Mucosa of descending colon (tissue), 3 donors: ENCODE measurements at regions not wholly inside any gene's neighbourhood (a gene's known extent, or its start where the extent isn't known, plus 50 kb on each side); places are given as distances from the start of the nearest gene placed in this dataset.

ENCODE experiments used
- ATAC-seq: fragments of 200-7000 bp; cut with Tn5 transposase; one replicate; pipeline ENCODE4 v1.9.1; 2020; ENCODE audit warnings: mild to moderate bottlenecking, moderate library complexity
- DNase-seq, 3 donors: peaks; one replicate each; pipeline ENCODE4 v3.0.0-alpha.2; 2020
- H3K36me3 ChIP-seq: fragments of 200-600 bp; one replicate; pipeline ENCODE4 v1.8.0; 2021; ENCODE audit warnings: low read depth, mild to moderate bottlenecking
- H3K4me1 ChIP-seq: fragments of 200-600 bp; one replicate; pipeline ENCODE4 v1.8.0; 2021; ENCODE audit warnings: low read depth, mild to moderate bottlenecking
- H3K4me3 ChIP-seq: fragments of 200-600 bp; one replicate; pipeline ENCODE4 v1.8.0; 2021; ENCODE audit warnings: mild to moderate bottlenecking
- H3K9me3 ChIP-seq: fragments of 200-600 bp; one replicate; pipeline ENCODE4 v1.8.0; 2021; ENCODE audit warnings: mild to moderate bottlenecking
- intact Hi-C, 2 donors: fragments of 100-400 bp; cut with DNase I in 1 of 2; cut with micrococcal nuclease in 1 of 2; formaldehyde crosslinking; loops; one replicate each; pipeline versions ENCODE4 v1.11.0 to v1.11.1; 2022; cut with DNase I, micrococcal nuclease
- TF ChIP-seq, protein P1 (sequence below): fragments of 200-600 bp; IDR thresholded peaks from one replicate; pipeline ENCODE4 v1.8.0; 2022; ENCODE audit warnings: antibody characterized with exemption, mild to moderate bottlenecking
- donor health status: DM: no; HTN: no; CAD: no; lungs with moderate emphysema.
- donor health status: DM: no; HTN: no; CAD: no.
- donor health status: DM: no; HTN: yes; CAD: no.

DNA sequence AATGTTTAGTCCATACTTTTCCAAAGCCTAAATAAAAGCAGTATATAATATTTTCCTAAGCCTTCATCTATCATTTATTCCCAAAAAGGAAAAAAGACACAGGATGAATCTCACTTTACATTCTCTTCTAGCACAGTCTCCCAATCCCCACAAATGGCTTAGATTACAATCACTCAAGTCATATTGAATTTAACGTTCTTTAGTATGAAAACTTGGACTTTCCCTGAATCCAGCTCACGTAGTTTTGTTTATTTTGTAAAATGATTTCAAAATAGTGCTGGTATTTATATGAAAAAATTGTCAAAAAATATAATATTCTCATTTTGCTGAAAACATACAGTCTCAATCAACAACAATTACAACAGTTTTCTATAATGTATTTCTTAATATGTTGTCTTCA lies 137.7 kb upstream of the CCDC150 start:
- intact Hi-C loops: no loop called here
- ATAC-seq (no peak), DNase-seq (no peak)
- Histone ChIP-seq H3K4me1 (no peaks in the 10 kb centered on the region), H3K4me3 (no peak overlapping the region), H3K36me3 (no peaks in the 10 kb centered on the region), H3K9me3 (peaks cover 12% of the 10 kb centered on the region)
- TF ChIP-seq, protein P1, sequence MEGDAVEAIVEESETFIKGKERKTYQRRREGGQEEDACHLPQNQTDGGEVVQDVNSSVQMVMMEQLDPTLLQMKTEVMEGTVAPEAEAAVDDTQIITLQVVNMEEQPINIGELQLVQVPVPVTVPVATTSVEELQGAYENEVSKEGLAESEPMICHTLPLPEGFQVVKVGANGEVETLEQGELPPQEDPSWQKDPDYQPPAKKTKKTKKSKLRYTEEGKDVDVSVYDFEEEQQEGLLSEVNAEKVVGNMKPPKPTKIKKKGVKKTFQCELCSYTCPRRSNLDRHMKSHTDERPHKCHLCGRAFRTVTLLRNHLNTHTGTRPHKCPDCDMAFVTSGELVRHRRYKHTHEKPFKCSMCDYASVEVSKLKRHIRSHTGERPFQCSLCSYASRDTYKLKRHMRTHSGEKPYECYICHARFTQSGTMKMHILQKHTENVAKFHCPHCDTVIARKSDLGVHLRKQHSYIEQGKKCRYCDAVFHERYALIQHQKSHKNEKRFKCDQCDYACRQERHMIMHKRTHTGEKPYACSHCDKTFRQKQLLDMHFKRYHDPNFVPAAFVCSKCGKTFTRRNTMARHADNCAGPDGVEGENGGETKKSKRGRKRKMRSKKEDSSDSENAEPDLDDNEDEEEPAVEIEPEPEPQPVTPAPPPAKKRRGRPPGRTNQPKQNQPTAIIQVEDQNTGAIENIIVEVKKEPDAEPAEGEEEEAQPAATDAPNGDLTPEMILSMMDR: no peak

GRCh38 chr2:196502386-196502785 lies 137.1 kb upstream of the CCDC150 start:
- no peak for ATAC-seq
- no peak for DNase-seq
- intact Hi-C loops: no loop called here
- TF ChIP-seq, protein P1: no peak
- no peaks in the 10 kb centered on the region for H3K4me1 ChIP-seq
- no peak overlapping the region for H3K4me3 ChIP-seq
- H3K36me3 ChIP-seq: no peaks in the 10 kb centered on the region
- peaks cover 12% of the 10 kb centered on the region for H3K9me3 ChIP-seq

DNA sequence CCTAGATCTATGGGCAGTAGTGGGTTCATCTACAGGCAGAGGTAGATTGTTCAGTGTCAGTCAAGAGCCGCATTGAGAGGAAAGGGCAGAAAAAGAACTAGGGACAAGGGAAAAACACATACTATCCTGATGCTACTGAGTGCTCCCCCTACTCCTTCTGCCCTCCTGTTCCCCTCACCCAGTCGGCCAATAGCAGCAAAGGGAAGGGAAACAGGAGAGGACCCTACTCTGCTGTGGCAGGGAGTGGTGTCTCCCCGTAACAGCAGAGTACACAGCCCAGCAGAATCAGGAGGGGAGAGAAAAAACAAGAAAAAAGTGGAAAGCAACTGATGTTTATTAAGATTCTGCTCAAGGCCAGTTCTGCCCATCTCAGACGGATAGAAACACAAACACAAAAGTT lies 136.1 kb upstream of the CCDC150 start:
- H3K4me3 ChIP-seq: no peak overlapping the region
- H3K4me1 ChIP-seq: no peaks in the 10 kb centered on the region
- no peaks in the 10 kb centered on the region for H3K36me3 ChIP-seq
- TF ChIP-seq, protein P1: no peak
- H3K9me3 ChIP-seq: peaks cover 10% of the 10 kb centered on the region
- no peak for ATAC-seq
- intact Hi-C loops: no loop called here
- DNase-seq: no peak

- intact Hi-C loops: no loop called here
Observed at GRCh38 chr2:196504788-196505187, 134.7 kb upstream of the CCDC150 start.

DNA sequence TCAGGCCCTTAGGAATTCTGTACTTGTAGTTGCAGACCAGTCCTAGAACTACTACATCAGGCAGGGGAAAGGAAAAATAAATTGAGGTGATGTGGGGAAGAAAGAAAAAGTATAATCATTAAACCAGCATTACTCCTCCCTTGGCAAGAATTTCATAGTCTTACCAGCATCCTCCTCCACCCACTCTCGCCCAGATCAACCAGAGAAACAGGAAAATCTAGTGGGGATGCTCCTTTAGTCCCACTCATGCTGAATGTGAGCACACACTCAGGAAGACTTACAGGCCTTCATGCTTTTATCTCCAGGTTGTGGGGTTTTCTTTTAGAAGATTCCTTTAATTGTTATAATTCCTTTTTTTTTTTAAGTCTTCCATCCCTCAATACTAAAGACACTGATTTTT lies 129.3 kb upstream of the CCDC150 start:
- ATAC-seq: no peak
- TF ChIP-seq, protein P1: no peak

More at GRCh38 chr2:196504788-196505187, 134.7 kb upstream of the CCDC150 start:
- Histone ChIP-seq H3K9me3 (no peaks in the 10 kb centered on the region), H3K36me3 (no peaks in the 10 kb centered on the region), H3K4me3 (no peak overlapping the region), H3K4me1 (no peaks in the 10 kb centered on the region)
- TF ChIP-seq, protein P1: no peak
- ATAC-seq: no peak
- DNase-seq: no peak

More for the DNA sequence above, 129.3 kb upstream of the CCDC150 start:
- Histone ChIP-seq H3K4me3 (no peak overlapping the region), H3K4me1 (no peaks in the 10 kb centered on the region), H3K9me3 (no peaks in the 10 kb centered on the region), H3K36me3 (no peaks in the 10 kb centered on the region)
- DNase-seq: no peak
- intact Hi-C loops: no loop called here
